HUES64 (cell line): ENCODE measurements at regions not wholly inside any gene's neighbourhood (a gene's known extent, or its start where the extent isn't known, plus 50 kb on each side); places are given as distances from the start of the nearest gene placed in this dataset.
"Not testable (repeated sequence)": the region's sequence is repeated elsewhere in the genome, so short reads cannot be mapped to it uniquely, and the experiment has no call there.

Experiments used
- H3K27ac ChIP-seq: 2 replicates; pipeline ENCODE4 v1.7.0; 2013; ENCODE audit warnings: low read depth, low read length, inconsistent platforms
- H3K27me3 ChIP-seq: 2 replicates; pipeline ENCODE4 v1.6.1; 2013; ENCODE audit warnings: mild to moderate bottlenecking, low read length; ENCODE audit not compliant: insufficient read depth
- H3K36me3 ChIP-seq: 2 replicates; pipeline ENCODE4 v1.6.1; 2013; ENCODE audit warnings: mild to moderate bottlenecking, low read length; ENCODE audit not compliant: insufficient read depth
- H3K4me1 ChIP-seq: 2 replicates; pipeline ENCODE4 v1.6.1; 2013; ENCODE audit warnings: mild to moderate bottlenecking, low read length, moderate library complexity; ENCODE audit not compliant: insufficient read depth
- H3K4me3 ChIP-seq: 2 replicates; pipeline ENCODE4 v1.5.1; 2013; ENCODE audit warnings: mild to moderate bottlenecking, low read length, moderate library complexity
- H3K9ac ChIP-seq: 2 replicates; pipeline ENCODE4 v1.6.1; 2013; ENCODE audit warnings: mild to moderate bottlenecking, low read depth, low read length
- H3K9me3 ChIP-seq: 2 replicates; pipeline ENCODE4 v1.6.1; 2013; ENCODE audit warnings: low read depth, low read length; ENCODE audit not compliant: insufficient read depth
- WGBS: fragments of 150-250, 120-280 bp; methylation state at CpG from one replicate; pipeline ENCODE4 v1.1.7; 2013; ENCODE audit warnings: missing lambda C conversion rate; 5-methylcytosine and 5-hydroxymethylcytosine counted together

- H3K27me3 ChIP-seq, result no peaks in the 10 kb centered on the region
Observed at GRCh38 chr2:12009323-12009905, 263.0 kb downstream of the LPIN1 start.

DNA sequence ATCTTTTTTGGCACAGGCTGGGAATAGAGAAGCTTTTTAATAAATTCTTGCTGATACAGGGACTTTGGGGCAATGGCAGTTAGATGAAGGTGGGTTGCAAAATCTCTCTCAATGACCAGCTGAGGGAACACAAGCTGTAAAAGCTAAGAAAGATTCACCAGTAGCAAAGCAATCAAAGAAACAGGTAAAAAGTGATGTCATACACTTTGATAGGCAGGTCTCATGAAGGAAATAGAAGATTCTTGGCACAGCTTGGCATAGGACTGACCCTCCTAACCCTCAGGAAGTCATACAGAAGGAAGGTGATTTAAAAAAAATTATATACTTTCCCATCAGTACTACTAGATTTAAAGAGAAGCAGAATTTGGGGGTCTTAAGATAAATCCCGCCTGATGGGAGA is 263.6 kb downstream of the LPIN1 start:
- H3K4me1 ChIP-seq, result peaks cover 20% of the 10 kb centered on the region

More at GRCh38 chr2:12009323-12009905, 263.0 kb downstream of the LPIN1 start:
- H3K9ac ChIP-seq, result no peak overlapping the region
- H3K36me3 ChIP-seq, result no peaks in the 10 kb centered on the region
- H3K4me3 ChIP-seq, result no peak overlapping the region
- H3K4me1 ChIP-seq, result peaks cover 20% of the 10 kb centered on the region
- WGBS, result 95% methylated on average over 3 of the region's 3 CpGs
- H3K27ac ChIP-seq, result no peak overlapping the region
- H3K9me3 ChIP-seq, result no peaks in the 10 kb centered on the region

DNA sequence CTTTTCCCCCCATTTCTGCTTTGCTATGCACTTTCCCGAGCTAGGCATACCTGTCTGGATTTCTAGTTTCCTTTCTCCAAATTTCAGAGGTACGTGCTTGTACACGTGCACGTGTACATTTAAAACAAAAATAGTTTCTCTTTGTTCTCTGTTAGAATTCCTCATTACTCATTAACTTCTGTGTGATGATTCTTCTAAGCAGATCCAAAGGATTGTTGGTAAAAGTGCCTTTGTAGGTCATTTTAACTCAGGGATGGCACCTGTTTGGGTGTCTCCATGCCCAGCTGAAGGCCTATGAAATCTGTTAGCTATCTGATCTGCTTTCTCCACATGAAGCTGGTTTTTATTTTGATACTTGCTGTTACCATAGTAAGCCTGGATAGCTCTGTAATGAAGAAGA is 264.3 kb downstream of the LPIN1 start:
- 95% methylated on average over 4 of the region's 4 CpGs for WGBS
- H3K4me3 ChIP-seq, result no peak overlapping the region

More for the DNA sequence above, 263.6 kb downstream of the LPIN1 start:
- H3K36me3 ChIP-seq, result no peaks in the 10 kb centered on the region
- H3K27ac ChIP-seq, result no peak overlapping the region
- WGBS, result 89% methylated on average over 1 of the region's 1 CpG
- no peak overlapping the region for H3K9ac ChIP-seq
- no peak overlapping the region for H3K4me3 ChIP-seq
- H3K27me3 ChIP-seq, result no peaks in the 10 kb centered on the region
- H3K9me3 ChIP-seq, result no peaks in the 10 kb centered on the region

DNA sequence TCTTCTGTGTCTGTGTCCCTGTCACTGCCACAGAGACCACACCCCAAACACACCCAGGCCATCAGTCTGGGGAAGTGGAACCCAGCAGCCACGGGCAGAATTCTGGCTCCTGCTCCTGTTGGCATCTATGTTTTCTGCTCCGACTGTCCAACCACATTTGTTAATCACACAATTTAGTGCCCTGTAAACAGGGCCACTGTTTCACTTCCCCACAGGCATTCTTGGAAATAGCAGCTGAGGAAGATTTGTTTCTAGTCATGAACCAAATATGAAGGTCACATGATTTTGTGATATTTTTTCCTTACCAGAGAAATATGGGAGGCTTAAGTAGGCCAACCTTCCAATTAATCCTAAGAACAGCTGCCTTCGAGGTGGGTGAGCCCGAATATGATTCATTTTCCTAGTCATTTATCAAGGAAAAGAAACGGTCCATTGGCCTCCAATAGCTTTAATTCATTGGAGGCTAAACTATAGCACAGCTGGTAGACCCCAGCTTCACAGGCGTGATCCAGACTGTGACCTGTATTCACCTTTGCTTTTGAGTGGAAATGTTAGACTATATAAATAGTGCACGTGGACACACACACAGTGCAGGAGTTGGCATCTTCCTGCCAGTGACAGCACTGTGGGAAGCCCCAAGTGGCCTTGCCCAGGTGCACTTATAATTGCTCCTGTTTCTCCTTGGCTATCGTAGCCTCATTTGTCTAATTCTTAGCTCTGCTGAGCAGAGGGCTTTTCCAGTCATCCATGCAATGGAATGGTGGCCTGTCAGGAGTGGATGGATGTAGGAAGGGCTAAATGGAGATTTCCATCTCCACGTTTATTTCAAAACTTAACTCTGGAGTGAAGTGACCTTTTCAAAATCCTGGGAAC is 267.9 kb downstream of the LPIN1 start:
- H3K27ac ChIP-seq, result no peak overlapping the region
- H3K4me3 ChIP-seq, result no peak overlapping the region
- H3K27me3 ChIP-seq, result no peaks in the 10 kb centered on the region
- H3K4me1 ChIP-seq, result no peaks in the 10 kb centered on the region
- WGBS, result 92% methylated on average over 9 of the region's 9 CpGs
- no peaks in the 10 kb centered on the region for H3K36me3 ChIP-seq
- H3K9ac ChIP-seq, result no peak overlapping the region
- no peaks in the 10 kb centered on the region for H3K9me3 ChIP-seq

More for the DNA sequence above, 264.3 kb downstream of the LPIN1 start:
- H3K9ac ChIP-seq, result no peak overlapping the region
- H3K4me1 ChIP-seq, result peaks cover 18% of the 10 kb centered on the region
- H3K36me3 ChIP-seq, result no peaks in the 10 kb centered on the region
- H3K27me3 ChIP-seq, result no peaks in the 10 kb centered on the region
- H3K27ac ChIP-seq, result no peak overlapping the region
- no peaks in the 10 kb centered on the region for H3K9me3 ChIP-seq

- no peaks in the 10 kb centered on the region for H3K36me3 ChIP-seq
Observed at GRCh38 chr2:12017499-12018157, 271.2 kb downstream of the LPIN1 start.

GRCh38 chr2:12018726-12019125 is 272.3 kb downstream of the LPIN1 start:
- not testable (repeated sequence) for H3K27ac ChIP-seq, H3K9ac ChIP-seq, H3K4me1 ChIP-seq, H3K36me3 ChIP-seq, H3K27me3 ChIP-seq, H3K4me3 ChIP-seq
- WGBS, result 98% methylated on average over 5 of the region's 5 CpGs
- H3K9me3 ChIP-seq, result peaks cover 24% of the 10 kb centered on the region

More at GRCh38 chr2:12017499-12018157, 271.2 kb downstream of the LPIN1 start:
- no peaks in the 10 kb centered on the region for H3K4me1 ChIP-seq
- no peak overlapping the region for H3K27ac ChIP-seq
- no peak overlapping the region for H3K4me3 ChIP-seq
- 94% methylated on average over 11 of the region's 11 CpGs for WGBS
- H3K9me3 ChIP-seq, result peaks cover 24% of the 10 kb centered on the region
- no peaks in the 10 kb centered on the region for H3K27me3 ChIP-seq
- H3K9ac ChIP-seq, result no peak overlapping the region

DNA sequence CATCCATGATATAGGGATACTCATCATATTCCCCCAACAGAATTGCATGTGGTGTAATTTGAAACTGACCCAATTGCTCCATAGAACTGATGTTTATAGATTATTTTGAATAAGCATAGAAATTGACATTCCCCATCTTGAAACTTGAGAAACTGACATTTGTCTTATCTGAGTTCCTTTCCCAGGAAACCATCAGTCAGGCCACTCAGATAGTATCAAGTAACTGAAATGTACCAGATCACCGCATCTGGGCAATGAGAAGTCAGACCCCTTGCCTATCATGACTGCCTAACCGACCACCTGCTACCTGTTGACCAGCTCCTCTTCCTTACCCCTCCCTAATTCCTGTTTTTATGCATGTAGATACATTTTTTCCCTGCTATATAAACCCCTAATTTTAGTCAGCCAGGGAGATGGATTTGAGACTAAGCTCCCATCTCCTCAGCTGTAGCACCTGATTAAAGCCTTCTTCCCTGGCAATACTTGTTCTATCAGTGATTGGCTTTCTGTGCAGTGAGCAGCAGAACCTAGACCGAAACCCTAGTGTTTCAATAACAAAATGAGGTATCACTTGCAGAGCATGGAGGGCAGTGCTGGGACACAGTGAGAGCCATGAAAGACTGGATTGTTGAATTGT is 274.5 kb downstream of the LPIN1 start:
- H3K4me3 ChIP-seq, result no peak overlapping the region
- H3K9me3 ChIP-seq, result peaks cover 24% of the 10 kb centered on the region
- H3K9ac ChIP-seq, result no peak overlapping the region
- H3K27me3 ChIP-seq, result no peaks in the 10 kb centered on the region
- no peaks in the 10 kb centered on the region for H3K4me1 ChIP-seq
- no peaks in the 10 kb centered on the region for H3K36me3 ChIP-seq
- 94% methylated on average over 3 of the region's 3 CpGs for WGBS
- no peak overlapping the region for H3K27ac ChIP-seq

DNA sequence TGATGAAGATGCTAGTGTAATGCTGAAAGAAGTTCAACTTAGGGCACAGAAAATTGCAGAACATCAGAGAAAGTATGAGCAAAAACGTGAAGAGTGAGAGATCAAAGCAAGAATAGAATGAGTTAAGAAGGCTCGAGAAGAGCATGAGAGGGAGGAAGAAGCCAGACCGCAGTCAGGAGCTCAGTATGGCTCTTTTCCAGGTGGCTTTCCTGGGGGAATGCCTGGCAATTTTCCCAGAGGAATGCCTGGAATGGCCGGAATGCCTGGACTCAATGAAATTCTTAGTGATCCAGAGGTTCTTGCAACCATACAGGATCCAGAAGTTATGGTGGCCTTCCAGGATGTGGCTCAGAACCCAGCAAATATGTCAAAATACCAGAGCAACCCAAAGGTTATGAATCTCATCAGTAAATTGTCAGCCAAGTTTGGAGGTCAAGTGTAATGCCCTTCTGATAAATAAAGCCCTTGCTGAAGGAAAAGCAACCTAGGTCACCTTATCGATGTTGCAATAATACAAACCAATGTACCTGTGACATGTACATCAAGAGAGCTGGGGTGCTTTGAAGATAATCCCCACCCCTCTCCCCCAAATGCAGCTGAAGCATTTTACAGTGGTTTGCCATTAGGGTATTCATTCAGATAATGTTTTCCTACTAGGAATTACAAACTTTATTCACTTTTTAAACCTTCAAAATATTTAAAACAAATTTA is 277.9 kb downstream of the LPIN1 start:
- H3K36me3 ChIP-seq, H3K27ac ChIP-seq, H3K4me3 ChIP-seq, H3K4me1 ChIP-seq, H3K9ac ChIP-seq, H3K27me3 ChIP-seq: not testable (repeated sequence)
- peaks cover 24% of the 10 kb centered on the region for H3K9me3 ChIP-seq
- 81% methylated on average over 5 of the region's 5 CpGs for WGBS

DNA sequence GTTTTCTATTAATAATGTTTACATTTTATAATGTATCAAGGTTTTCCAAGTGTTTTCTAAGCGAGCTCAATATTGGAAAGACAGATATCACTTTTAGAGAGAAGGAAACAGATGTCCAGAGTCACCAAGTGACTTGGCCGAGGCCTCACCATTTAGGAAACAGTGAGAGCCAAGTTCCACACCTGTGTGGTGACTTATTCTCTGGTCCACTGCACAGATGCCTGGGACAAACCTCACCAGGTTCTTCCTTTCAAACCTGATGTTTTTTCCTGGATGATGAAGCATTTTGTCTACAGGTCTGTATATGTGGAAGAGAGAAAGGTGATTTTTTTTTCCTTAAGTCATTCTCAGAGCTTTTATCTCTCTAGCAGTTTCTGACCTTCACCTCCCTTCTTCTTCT is 280.7 kb downstream of the LPIN1 start:
- Histone ChIP-seq H3K9ac (no peak overlapping the region), H3K36me3 (no peaks in the 10 kb centered on the region), H3K9me3 (peaks cover 4% of the 10 kb centered on the region; the same call in 1 of the 2 replicates), H3K4me3 (no peak overlapping the region), H3K27me3 (no peaks in the 10 kb centered on the region), H3K4me1 (0 out of 2 replicates have a peak, but pooled peaks cover under 1% of the 10 kb centered on the region), H3K27ac (no peak overlapping the region)
- WGBS, result 93% methylated on average over 2 of the region's 2 CpGs

- 0 out of 2 replicates have a peak, but pooled peaks cover 8% of the 10 kb centered on the region for H3K4me1 ChIP-seq
- no peaks in the 10 kb centered on the region for H3K36me3 ChIP-seq
- WGBS, result 91% methylated on average over 4 of the region's 4 CpGs
- no peak overlapping the region for H3K9ac ChIP-seq
- H3K27me3 ChIP-seq, result no peaks in the 10 kb centered on the region
- H3K9me3 ChIP-seq, result no peaks in the 10 kb centered on the region
- H3K4me3 ChIP-seq, result no peak overlapping the region
- no peak overlapping the region for H3K27ac ChIP-seq
Observed at GRCh38 chr2:12031866-12032265, 285.4 kb downstream of the LPIN1 start.
